ENCODE measurements at regions not wholly inside any gene's neighbourhood (a gene's known extent, or its start where the extent isn't known, plus 50 kb on each side); places are given as distances from the start of the nearest gene placed in this dataset.

DNA sequence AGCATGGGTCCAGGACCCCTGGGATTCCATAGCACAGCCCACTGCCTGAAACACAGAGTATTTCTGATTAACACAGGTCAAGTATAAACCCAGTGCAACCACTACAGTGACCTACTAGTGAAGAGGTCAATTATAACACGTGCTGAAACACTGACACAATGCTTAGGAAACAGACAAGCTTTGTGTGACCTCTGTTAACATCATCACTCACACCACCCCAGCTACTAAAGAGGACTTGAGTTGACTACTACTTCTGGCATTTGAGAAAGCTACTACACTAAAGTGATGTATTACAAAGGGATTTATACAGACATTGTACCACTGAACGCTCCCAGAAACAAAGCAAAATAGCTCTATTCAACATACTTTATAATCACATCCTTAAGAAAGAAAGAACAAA is 1935.9 kb upstream of the PCDH20 start (continued):
- TF ChIP-seq, protein P1, sequence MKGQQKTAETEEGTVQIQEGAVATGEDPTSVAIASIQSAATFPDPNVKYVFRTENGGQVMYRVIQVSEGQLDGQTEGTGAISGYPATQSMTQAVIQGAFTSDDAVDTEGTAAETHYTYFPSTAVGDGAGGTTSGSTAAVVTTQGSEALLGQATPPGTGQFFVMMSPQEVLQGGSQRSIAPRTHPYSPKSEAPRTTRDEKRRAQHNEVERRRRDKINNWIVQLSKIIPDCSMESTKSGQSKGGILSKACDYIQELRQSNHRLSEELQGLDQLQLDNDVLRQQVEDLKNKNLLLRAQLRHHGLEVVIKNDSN (IDR thresholded peaks at IDR 0.05; ENCODE audit: borderline replicate concordance, extremely low read length, insufficient read depth, low read depth, low read length), result no peak
- no peak for TF ChIP-seq CHD2 (IDR thresholded peaks at IDR 0.05; ENCODE audit: borderline replicate concordance, low read depth, low read length)

DNA sequence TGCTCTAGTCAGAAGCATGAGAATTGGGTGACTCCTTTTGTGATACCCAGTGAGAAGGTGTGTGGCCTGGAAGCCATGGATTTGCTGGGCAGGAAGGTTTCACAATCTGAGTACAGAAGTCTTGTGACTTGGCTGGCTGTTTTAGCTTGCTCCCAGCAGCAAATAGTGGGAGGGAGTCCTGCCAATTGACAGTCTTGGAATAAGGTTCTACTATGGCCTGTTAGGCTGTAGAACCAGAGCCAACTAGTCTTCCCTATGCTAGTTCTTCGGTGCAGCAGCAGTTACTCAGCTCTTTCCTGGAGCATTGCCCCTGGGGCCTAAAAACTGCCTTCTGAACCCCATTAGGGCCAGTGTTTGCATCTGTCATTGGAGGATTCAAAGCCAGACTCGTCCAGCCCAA is 1935.4 kb upstream of the PCDH20 start:
- no peak overlapping the region for H3K4me2 ChIP-seq (ENCODE audit: control insufficient read depth, insufficient read depth)
- H3K4me3 ChIP-seq, result no peak overlapping the region
- POLR2A ChIA-PET, result no interaction called here
- no peak for TF ChIP-seq TAF1 (IDR thresholded peaks at IDR 0.05; ENCODE audit: borderline replicate concordance, low read depth, low read length)
- TF ChIP-seq STAT3 (IDR thresholded peaks at IDR 0.05; ENCODE audit: low read depth, low read length), result no peak
- TF ChIP-seq ESRRA (IDR thresholded peaks at IDR 0.05; ENCODE audit: low read length), result no peak
- TF ChIP-seq GATAD2B (conservative IDR thresholded peaks at IDR 0.05; ENCODE audit: low read depth), result no peak
- no peak for TF ChIP-seq EP300 (IDR thresholded peaks at IDR 0.05; ENCODE audit: borderline replicate concordance in 1 of 2, control insufficient read depth in 1 of 2, low read depth in 2 of 2, low read length in 2 of 2)
- no peak for TF ChIP-seq JUNB (IDR thresholded peaks at IDR 0.05)
- no peak for TF ChIP-seq TARDBP (IDR thresholded peaks at IDR 0.05; ENCODE audit: borderline replicate concordance)
- TF ChIP-seq, protein P2, sequence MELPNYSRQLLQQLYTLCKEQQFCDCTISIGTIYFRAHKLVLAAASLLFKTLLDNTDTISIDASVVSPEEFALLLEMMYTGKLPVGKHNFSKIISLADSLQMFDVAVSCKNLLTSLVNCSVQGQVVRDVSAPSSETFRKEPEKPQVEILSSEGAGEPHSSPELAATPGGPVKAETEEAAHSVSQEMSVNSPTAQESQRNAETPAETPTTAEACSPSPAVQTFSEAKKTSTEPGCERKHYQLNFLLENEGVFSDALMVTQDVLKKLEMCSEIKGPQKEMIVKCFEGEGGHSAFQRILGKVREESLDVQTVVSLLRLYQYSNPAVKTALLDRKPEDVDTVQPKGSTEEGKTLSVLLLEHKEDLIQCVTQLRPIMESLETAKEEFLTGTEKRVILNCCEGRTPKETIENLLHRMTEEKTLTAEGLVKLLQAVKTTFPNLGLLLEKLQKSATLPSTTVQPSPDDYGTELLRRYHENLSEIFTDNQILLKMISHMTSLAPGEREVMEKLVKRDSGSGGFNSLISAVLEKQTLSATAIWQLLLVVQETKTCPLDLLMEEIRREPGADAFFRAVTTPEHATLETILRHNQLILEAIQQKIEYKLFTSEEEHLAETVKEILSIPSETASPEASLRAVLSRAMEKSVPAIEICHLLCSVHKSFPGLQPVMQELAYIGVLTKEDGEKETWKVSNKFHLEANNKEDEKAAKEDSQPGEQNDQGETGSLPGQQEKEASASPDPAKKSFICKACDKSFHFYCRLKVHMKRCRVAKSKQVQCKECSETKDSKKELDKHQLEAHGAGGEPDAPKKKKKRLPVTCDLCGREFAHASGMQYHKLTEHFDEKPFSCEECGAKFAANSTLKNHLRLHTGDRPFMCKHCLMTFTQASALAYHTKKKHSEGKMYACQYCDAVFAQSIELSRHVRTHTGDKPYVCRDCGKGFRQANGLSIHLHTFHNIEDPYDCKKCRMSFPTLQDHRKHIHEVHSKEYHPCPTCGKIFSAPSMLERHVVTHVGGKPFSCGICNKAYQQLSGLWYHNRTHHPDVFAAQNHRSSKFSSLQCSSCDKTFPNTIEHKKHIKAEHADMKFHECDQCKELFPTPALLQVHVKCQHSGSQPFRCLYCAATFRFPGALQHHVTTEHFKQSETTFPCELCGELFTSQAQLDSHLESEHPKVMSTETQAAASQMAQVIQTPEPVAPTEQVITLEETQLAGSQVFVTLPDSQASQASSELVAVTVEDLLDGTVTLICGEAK (IDR thresholded peaks at IDR 0.05; ENCODE audit: borderline replicate concordance), result no peak
- TF ChIP-seq NFYB (IDR thresholded peaks at IDR 0.05; ENCODE audit: insufficient read depth, low read depth, low read length), result no peak
- H3K9ac ChIP-seq (ENCODE audit: control insufficient read depth, insufficient read depth, low read length), result no peak overlapping the region
- no peaks in the 10 kb centered on the region for H3K36me3 ChIP-seq (ENCODE audit: control insufficient read depth in 2 of 2, insufficient read depth in 2 of 2, low read length in 1 of 2)
- no TSS peak for BruUV-seq (replicated peaks)
- 0% methylated on average over 2 of the region's 2 CpGs for WGBS (ENCODE audit: insufficient coverage, insufficient replicate concordance, low lambda C conversion rate, missing lambda C conversion rate)
- DNase-seq (ENCODE audit: low read depth, low spot score), result no peak
- H3K79me2 ChIP-seq (ENCODE audit: control insufficient read depth, insufficient read depth, low read length), result no peaks in the 10 kb centered on the region
- in situ Hi-C loops (cut with MboI) (no loop called here), intact Hi-C loops (cut with micrococcal nuclease; ENCODE audit: unreplicated experiment) (no loop called here)
- no peak overlapping the region for H3K27ac ChIP-seq (ENCODE audit: control insufficient read depth, insufficient read depth)
- no peak overlapping the region for H2AFZ ChIP-seq (ENCODE audit: control insufficient read depth, low read depth, low read length)
- H3K9me3 ChIP-seq (replicated peaks; ENCODE audit: control insufficient read depth, insufficient read depth, low read length), result no peaks in the 10 kb centered on the region
- no peak for ATAC-seq
- RAD21 ChIA-PET (ENCODE audit: unreplicated experiment), result no interaction called here
- no peaks in the 10 kb centered on the region for H3K4me1 ChIP-seq (ENCODE audit: control insufficient read depth, insufficient read depth, low read length)
- SMC1A ChIA-PET (ENCODE audit: uncharacterized antibody, unreplicated experiment), result no interaction called here
- no peaks in the 10 kb centered on the region for H4K20me1 ChIP-seq (ENCODE audit: control insufficient read depth, insufficient read depth)
- no peak for FAIRE-seq
- CTCF ChIA-PET, result no interaction called here
- H3K27me3 ChIP-seq (replicated peaks in 1 of 2; ENCODE audit: control insufficient read depth in 2 of 2, insufficient read depth in 2 of 2, low read length in 1 of 2), result no peaks in the 10 kb centered on the region
